Ectodermal cell (in vitro differentiated cells): ENCODE measurements at regions not wholly inside any gene's neighbourhood (a gene's known extent, or its start where the extent isn't known, plus 50 kb on each side); places are given as distances from the start of the nearest gene placed in this dataset.

ENCODE experiments used
- H3K27ac ChIP-seq: 2 replicates; pipeline ENCODE4 v1.7.0; 2013; ENCODE audit warnings: mild to moderate bottlenecking, low read depth, low read length; ENCODE audit not compliant: insufficient read depth, poor library complexity, severe bottlenecking
- H3K27me3 ChIP-seq: 2 replicates; pipeline ENCODE4 v1.7.0; 2013; ENCODE audit warnings: mild to moderate bottlenecking, low read length; ENCODE audit not compliant: insufficient read depth, control insufficient read depth, poor library complexity, severe bottlenecking
- H3K36me3 ChIP-seq: one replicate; pipeline ENCODE4 v1.7.0; 2013; ENCODE audit warnings: low read length; ENCODE audit not compliant: control insufficient read depth, insufficient read depth
- H3K4me1 ChIP-seq: one replicate; pipeline ENCODE4 v1.7.0; 2013; ENCODE audit warnings: low read length; ENCODE audit not compliant: control insufficient read depth, insufficient read depth
- H3K4me3 ChIP-seq: 2 replicates; pipeline ENCODE4 v1.7.0; 2013; ENCODE audit warnings: low read depth, low read length, control low read depth; ENCODE audit not compliant: insufficient read depth
- H3K9me3 ChIP-seq: 2 replicates; pipeline ENCODE4 v1.7.0; 2013; ENCODE audit warnings: mild to moderate bottlenecking, low read length, moderate library complexity; ENCODE audit not compliant: control insufficient read depth
- WGBS, 2 experiments: methylation state at CpG; one replicate each; pipeline ENCODE4 v1.1.7; 2013; ENCODE audit warnings: missing lambda C conversion rate in 2 of 2; 5-methylcytosine and 5-hydroxymethylcytosine counted together

- 93 to 94% methylated on average over 4 of the region's 4 CpGs for WGBS, 2 experiments
- H3K4me3 ChIP-seq = no peak overlapping the region
- no peak overlapping the region for H3K27ac ChIP-seq
- H3K36me3 ChIP-seq = no peaks in the 10 kb centered on the region
- H3K9me3 ChIP-seq = peaks cover 2% of the 10 kb centered on the region
- H3K4me1 ChIP-seq = no peaks in the 10 kb centered on the region
- H3K27me3 ChIP-seq = no peaks in the 10 kb centered on the region
Measured at GRCh38 chr18:78595453-78595852, 384.2 kb upstream of the SALL3 start.

GRCh38 chr18:78595924-78596573, 383.6 kb upstream of the SALL3 start:
- no peaks in the 10 kb centered on the region for H3K27me3 ChIP-seq
- H3K36me3 ChIP-seq = no peaks in the 10 kb centered on the region
- no peaks in the 10 kb centered on the region for H3K4me1 ChIP-seq
- no peak overlapping the region for H3K27ac ChIP-seq
- H3K4me3 ChIP-seq = no peak overlapping the region
- WGBS, 2 experiments = 77 to 85% methylated on average over 9 of the region's 9 CpGs
- peaks cover 2% of the 10 kb centered on the region for H3K9me3 ChIP-seq

GRCh38 chr18:78596794-78597345, 382.7 kb upstream of the SALL3 start:
- Histone ChIP-seq H3K27me3 (no peaks in the 10 kb centered on the region), H3K9me3 (peaks cover 2% of the 10 kb centered on the region), H3K27ac (no peak overlapping the region), H3K4me3 (no peak overlapping the region), H3K36me3 (no peaks in the 10 kb centered on the region), H3K4me1 (no peaks in the 10 kb centered on the region)
- WGBS, 2 experiments = 36 to 53% methylated on average over 8 of the region's 8 CpGs

- Histone ChIP-seq H3K4me3 (no peak overlapping the region), H3K36me3 (no peaks in the 10 kb centered on the region), H3K27ac (no peak overlapping the region), H3K4me1 (no peaks in the 10 kb centered on the region), H3K9me3 (no peaks in the 10 kb centered on the region), H3K27me3 (no peaks in the 10 kb centered on the region)
- 92 to 94% methylated on average over 14 of the region's 14 CpGs for WGBS, 2 experiments
Measured at GRCh38 chr18:78601349-78601748, 378.3 kb upstream of the SALL3 start.

- no peak overlapping the region for H3K4me3 ChIP-seq
- H3K9me3 ChIP-seq = no peaks in the 10 kb centered on the region
- no peaks in the 10 kb centered on the region for H3K36me3 ChIP-seq
- no peaks in the 10 kb centered on the region for H3K4me1 ChIP-seq
- H3K27me3 ChIP-seq = no peaks in the 10 kb centered on the region
- WGBS, 2 experiments = 91% methylated on average over 7 of the region's 7 CpGs
- no peak overlapping the region for H3K27ac ChIP-seq
Measured at GRCh38 chr18:78601923-78602322, 377.7 kb upstream of the SALL3 start.

GRCh38 chr18:78602430-78602829, 377.2 kb upstream of the SALL3 start:
- WGBS, 2 experiments = 91 to 96% methylated on average over 12 of the region's 12 CpGs
- no peaks in the 10 kb centered on the region for H3K36me3 ChIP-seq
- no peaks in the 10 kb centered on the region for H3K4me1 ChIP-seq
- H3K4me3 ChIP-seq = no peak overlapping the region
- no peaks in the 10 kb centered on the region for H3K9me3 ChIP-seq
- no peak overlapping the region for H3K27ac ChIP-seq
- H3K27me3 ChIP-seq = no peaks in the 10 kb centered on the region

- no peaks in the 10 kb centered on the region for H3K36me3 ChIP-seq
- no peaks in the 10 kb centered on the region for H3K27me3 ChIP-seq
- no peaks in the 10 kb centered on the region for H3K9me3 ChIP-seq
- WGBS, 2 experiments = 92 to 95% methylated on average over 25 of the region's 25 CpGs
- no peaks in the 10 kb centered on the region for H3K4me1 ChIP-seq
- H3K4me3 ChIP-seq = no peak overlapping the region
- no peak overlapping the region for H3K27ac ChIP-seq
Measured at GRCh38 chr18:78603102-78603983, 376.3 kb upstream of the SALL3 start.

GRCh38 chr18:78605255-78605654, 374.4 kb upstream of the SALL3 start:
- no peaks in the 10 kb centered on the region for H3K4me1 ChIP-seq
- no peaks in the 10 kb centered on the region for H3K36me3 ChIP-seq
- no peak overlapping the region for H3K4me3 ChIP-seq
- WGBS, 2 experiments = 94 to 95% methylated on average over 16 of the region's 16 CpGs
- H3K27ac ChIP-seq = no peak overlapping the region
- no peaks in the 10 kb centered on the region for H3K27me3 ChIP-seq
- no peaks in the 10 kb centered on the region for H3K9me3 ChIP-seq

- WGBS, 2 experiments = 93 to 96% methylated on average over 17 of the region's 17 CpGs
- H3K9me3 ChIP-seq = no peaks in the 10 kb centered on the region
- H3K4me1 ChIP-seq = no peaks in the 10 kb centered on the region
- H3K4me3 ChIP-seq = no peak overlapping the region
- no peaks in the 10 kb centered on the region for H3K36me3 ChIP-seq
- H3K27me3 ChIP-seq = no peaks in the 10 kb centered on the region
- H3K27ac ChIP-seq = no peak overlapping the region
Measured at GRCh38 chr18:78607221-78607620, 372.4 kb upstream of the SALL3 start.

- H3K27ac ChIP-seq = no peak overlapping the region
- H3K4me3 ChIP-seq = no peak overlapping the region
- no peaks in the 10 kb centered on the region for H3K4me1 ChIP-seq
- no peaks in the 10 kb centered on the region for H3K27me3 ChIP-seq
- H3K9me3 ChIP-seq = no peaks in the 10 kb centered on the region
- no peaks in the 10 kb centered on the region for H3K36me3 ChIP-seq
- WGBS, 2 experiments = 95 to 96% methylated on average over 15 of the region's 15 CpGs
Measured at GRCh38 chr18:78607784-78608183, 371.8 kb upstream of the SALL3 start.
